ENCODE measurements at regions not wholly inside any gene's neighbourhood (a gene's known extent, or its start where the extent isn't known, plus 50 kb on each side); places are given as distances from the start of the nearest gene placed in this dataset.

GRCh38 chr3:166445865-166446264, 608.6 kb upstream of the BCHE start:
- TF ChIP-seq CTCF (conservative IDR thresholded peaks at IDR 0.05) (no peak), ZFX (IDR thresholded peaks at IDR 0.05) (no peak)

Data from C4-2B (cell line).